H9 (cell line): ENCODE measurements at regions not wholly inside any gene's neighbourhood (a gene's known extent, or its start where the extent isn't known, plus 50 kb on each side); places are given as distances from the start of the nearest gene placed in this dataset.

ENCODE experiments used
- DNase-seq: peaks from one replicate; pipeline ENCODE4 v3.0.0-alpha.2; 2017
- H2AFZ ChIP-seq: one replicate; pipeline ENCODE4 v1.6.1; 2013; ENCODE audit warnings: mild to moderate bottlenecking, low read length, control low read depth, moderate library complexity
- H2AK5ac ChIP-seq: 2 replicates; pipeline ENCODE4 v1.6.1; 2013; ENCODE audit warnings: low read length, control low read depth, mixed read lengths; ENCODE audit not compliant: insufficient read length
- H2BK120ac ChIP-seq: one replicate; pipeline ENCODE4 v1.6.1; 2013; ENCODE audit warnings: low read depth, mild to moderate bottlenecking, low read length, control low read depth, inconsistent platforms; ENCODE audit not compliant: poor library complexity, severe bottlenecking
- H2BK12ac ChIP-seq: 2 replicates; pipeline ENCODE4 v1.6.1; 2013; ENCODE audit warnings: low read length, control low read depth, mixed read lengths, low read depth; ENCODE audit not compliant: insufficient read length
- H2BK15ac ChIP-seq: 2 replicates; pipeline ENCODE4 v1.6.1; 2013; ENCODE audit warnings: low read depth, low read length, control low read depth
- H2BK20ac ChIP-seq: one replicate; pipeline ENCODE4 v1.6.1; 2013; ENCODE audit warnings: low read depth, mild to moderate bottlenecking, low read length, control low read depth, inconsistent platforms; ENCODE audit not compliant: poor library complexity, severe bottlenecking
- H2BK5ac ChIP-seq: 2 replicates; pipeline ENCODE4 v1.6.1; 2013; ENCODE audit warnings: low read length, control low read depth, mixed read lengths; ENCODE audit not compliant: insufficient read length
- H3K14ac ChIP-seq: 2 replicates; pipeline ENCODE4 v1.6.1; 2013; ENCODE audit warnings: low read length, control low read depth; ENCODE audit not compliant: insufficient read depth
- H3K18ac ChIP-seq: 2 replicates; pipeline ENCODE4 v1.6.1; 2013; ENCODE audit warnings: low read depth, mild to moderate bottlenecking, mixed read lengths, low read length, control low read depth; ENCODE audit not compliant: insufficient read length
- H3K23ac ChIP-seq: 2 replicates; pipeline ENCODE4 v1.6.1; 2013; ENCODE audit warnings: low read length, control low read depth, mixed read lengths, low read depth; ENCODE audit not compliant: insufficient read length
- H3K23me2 ChIP-seq: 2 replicates; pipeline ENCODE4 v1.6.1; 2013; ENCODE audit warnings: low read depth, mild to moderate bottlenecking, mixed read lengths, low read length, control low read depth; ENCODE audit not compliant: insufficient read length, poor library complexity, severe bottlenecking
- H3K27ac ChIP-seq: 2 replicates; pipeline ENCODE4 v1.5.1; 2013; ENCODE audit warnings: low read length, control low read depth, mixed read lengths, low read depth; ENCODE audit not compliant: insufficient read length
- H3K27me3 ChIP-seq: 2 replicates; pipeline ENCODE4 v1.6.1; 2013; ENCODE audit warnings: low read length, control low read depth, inconsistent platforms; ENCODE audit not compliant: insufficient read depth
- H3K4ac ChIP-seq: 2 replicates; pipeline ENCODE4 v1.6.1; 2013; ENCODE audit warnings: low read depth, mild to moderate bottlenecking, control low read depth, inconsistent platforms, low read length, moderate library complexity
- H3K4me1 ChIP-seq: 2 replicates; pipeline ENCODE4 v1.6.1; 2013; ENCODE audit warnings: low read length, control low read depth, inconsistent platforms; ENCODE audit not compliant: insufficient read depth
- H3K4me2 ChIP-seq: 2 replicates; pipeline ENCODE4 v1.6.1; 2013; ENCODE audit warnings: low read length, control low read depth, mixed read lengths; ENCODE audit not compliant: insufficient read length, insufficient read depth
- H3K56ac ChIP-seq: 2 replicates; pipeline ENCODE4 v1.6.1; 2013; ENCODE audit warnings: low read depth, mild to moderate bottlenecking, mixed read lengths, low read length, control low read depth; ENCODE audit not compliant: insufficient read length
- H3K79me1 ChIP-seq: 2 replicates; pipeline ENCODE4 v1.6.1; 2013; ENCODE audit warnings: low read depth, mild to moderate bottlenecking, moderate library complexity, low read length, control low read depth, inconsistent platforms; ENCODE audit not compliant: insufficient read depth, poor library complexity, severe bottlenecking
- H3K79me2 ChIP-seq: 2 replicates; pipeline ENCODE4 v1.6.1; 2013; ENCODE audit warnings: low read length, control low read depth, inconsistent platforms; ENCODE audit not compliant: insufficient read depth
- H3K9ac ChIP-seq: 2 replicates; pipeline ENCODE4 v1.6.1; 2013; ENCODE audit warnings: low read length, control low read depth, mixed read lengths; ENCODE audit not compliant: insufficient read length; ENCODE audit errors: extremely low read depth
- H3K9me3 ChIP-seq: one replicate; pipeline ENCODE4 v1.6.1; 2013; ENCODE audit warnings: low read depth, low read length, inconsistent platforms; ENCODE audit not compliant: control insufficient read depth
- H3T11ph ChIP-seq: one replicate; pipeline ENCODE4 v1.6.1; 2013; ENCODE audit warnings: mild to moderate bottlenecking, low read length, control low read depth, inconsistent platforms
- H4K20me1 ChIP-seq: one replicate; pipeline ENCODE4 v1.6.1; 2013; ENCODE audit not compliant: control insufficient read depth, insufficient read length, insufficient read depth
- H4K5ac ChIP-seq: 2 replicates; pipeline ENCODE4 v1.6.1; 2013; ENCODE audit warnings: low read depth, mild to moderate bottlenecking, mixed read lengths, low read length, control low read depth; ENCODE audit not compliant: insufficient read length
- H4K8ac ChIP-seq: replicated peaks from 2 replicates; pipeline ENCODE4 v1.6.1; 2013; ENCODE audit warnings: low read length, control low read depth, mixed read lengths, low read depth; ENCODE audit not compliant: insufficient read length
- H4K91ac ChIP-seq: 2 replicates; pipeline ENCODE4 v1.6.1; 2013; ENCODE audit warnings: low read depth, mild to moderate bottlenecking, moderate library complexity, mixed read lengths, low read length, control low read depth; ENCODE audit not compliant: insufficient read length
- H3K27ac Mint-ChIP-seq, 3 experiments: 2 replicates in 2 of 3; 3 replicates in 1 of 3; pipeline ENCODE4 v1.8.0; 2020 to 2021; ENCODE audit warnings: mixed read lengths in 3 of 3, mild to moderate bottlenecking in 1 of 3, moderate library complexity in 1 of 3
- H3K27me3 Mint-ChIP-seq: 2 replicates; pipeline ENCODE4 v1.8.0; 2021; ENCODE audit warnings: low read depth, mild to moderate bottlenecking, moderate library complexity, mixed read lengths
- H3K36me3 Mint-ChIP-seq, 3 experiments: 2 replicates in 2 of 3; 3 replicates in 1 of 3; pipeline ENCODE4 v1.8.0; 2020 to 2021; ENCODE audit warnings: low read depth in 3 of 3, mixed read lengths in 3 of 3; ENCODE audit not compliant: insufficient read depth in 1 of 3
- H3K4me1 Mint-ChIP-seq, 2 experiments: 2 replicates each; pipeline ENCODE4 v1.8.0; 2020; ENCODE audit warnings: mixed read lengths in 2 of 2
- H3K4me3 Mint-ChIP-seq, 2 experiments: 2 replicates in 1 of 2; 3 replicates in 1 of 2; pipeline ENCODE4 v1.8.0; 2020 to 2021; ENCODE audit warnings: mild to moderate bottlenecking in 2 of 2, mixed read lengths in 2 of 2, moderate library complexity in 1 of 2
- H3K9me3 Mint-ChIP-seq, 2 experiments: 2 replicates in 1 of 2; 3 replicates in 1 of 2; pipeline ENCODE4 v1.8.0; 2020; ENCODE audit warnings: mild to moderate bottlenecking in 2 of 2, mixed read lengths in 2 of 2, moderate library complexity in 1 of 2
- WGBS: extraction: QIAGEN DNeasy Blood & Tissue Kit; methylation state at CpG from one replicate; pipeline ENCODE4 v1.1.7; 2013; ENCODE audit warnings: missing lambda C conversion rate, low lambda C conversion rate, mixed read lengths; ENCODE audit not compliant: insufficient read length; ENCODE audit errors: extremely low coverage; 5-methylcytosine and 5-hydroxymethylcytosine counted together
- TF ChIP-seq, protein P1 (sequence below): fragments of 200-600 bp; sonication (generic); conservative IDR thresholded peaks from 3 replicates; pipeline ENCODE4 v1.8.0; 2021; ENCODE audit warnings: antibody characterized with exemption, mild to moderate bottlenecking

DNA sequence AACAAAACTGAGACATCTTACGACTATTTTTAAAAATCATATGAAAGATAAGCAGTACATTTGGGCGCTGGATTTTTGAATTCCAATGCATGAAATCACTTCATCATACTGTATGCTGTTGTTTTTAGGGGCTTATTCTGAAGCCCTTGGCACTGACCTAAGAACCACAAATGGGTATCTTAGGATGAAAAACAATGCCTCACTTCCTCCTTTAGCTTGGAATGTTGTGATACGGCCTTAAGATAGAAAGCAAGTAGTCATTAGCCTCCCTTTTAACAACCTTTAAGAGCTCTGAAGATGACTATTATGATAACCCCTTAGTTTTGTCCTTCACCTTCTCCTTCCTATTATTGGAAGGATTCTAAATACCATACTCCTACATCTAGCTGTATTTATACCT is 289.8 kb downstream of the ARPP21 start:
- no peak overlapping the region for H2BK120ac ChIP-seq
- H3K9me3 ChIP-seq, result no peaks in the 10 kb centered on the region
- Mint-ChIP-seq H3K27ac (no peak overlapping the region), H3K36me3 (no peaks in the 10 kb centered on the region), H3K27me3 (no peaks in the 10 kb centered on the region), H3K9me3 (peaks cover 0 to 2% of the 10 kb centered on the region in 2 experiments; a peak in 2 of 5 replicates), H3K4me3 (no peak overlapping the region), H3K4me1 (no peaks in the 10 kb centered on the region)
- H3K4ac ChIP-seq, result no peak overlapping the region
- no peak overlapping the region for H3T11ph ChIP-seq
- no CpG with 5 or more reads among the region's 3 CpGs for WGBS
- TF ChIP-seq, protein P1, sequence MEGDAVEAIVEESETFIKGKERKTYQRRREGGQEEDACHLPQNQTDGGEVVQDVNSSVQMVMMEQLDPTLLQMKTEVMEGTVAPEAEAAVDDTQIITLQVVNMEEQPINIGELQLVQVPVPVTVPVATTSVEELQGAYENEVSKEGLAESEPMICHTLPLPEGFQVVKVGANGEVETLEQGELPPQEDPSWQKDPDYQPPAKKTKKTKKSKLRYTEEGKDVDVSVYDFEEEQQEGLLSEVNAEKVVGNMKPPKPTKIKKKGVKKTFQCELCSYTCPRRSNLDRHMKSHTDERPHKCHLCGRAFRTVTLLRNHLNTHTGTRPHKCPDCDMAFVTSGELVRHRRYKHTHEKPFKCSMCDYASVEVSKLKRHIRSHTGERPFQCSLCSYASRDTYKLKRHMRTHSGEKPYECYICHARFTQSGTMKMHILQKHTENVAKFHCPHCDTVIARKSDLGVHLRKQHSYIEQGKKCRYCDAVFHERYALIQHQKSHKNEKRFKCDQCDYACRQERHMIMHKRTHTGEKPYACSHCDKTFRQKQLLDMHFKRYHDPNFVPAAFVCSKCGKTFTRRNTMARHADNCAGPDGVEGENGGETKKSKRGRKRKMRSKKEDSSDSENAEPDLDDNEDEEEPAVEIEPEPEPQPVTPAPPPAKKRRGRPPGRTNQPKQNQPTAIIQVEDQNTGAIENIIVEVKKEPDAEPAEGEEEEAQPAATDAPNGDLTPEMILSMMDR, result no peak
- no peaks in the 10 kb centered on the region for H3K79me1 ChIP-seq
- H2AK5ac ChIP-seq, result no peak overlapping the region
- H3K27ac ChIP-seq, result no peak overlapping the region
- H2BK12ac ChIP-seq, result no peak overlapping the region
- no peaks in the 10 kb centered on the region for H3K4me1 ChIP-seq
- no peaks in the 10 kb centered on the region for H3K23me2 ChIP-seq
- H4K8ac ChIP-seq, result no peak overlapping the region
- no peak overlapping the region for H2AFZ ChIP-seq
- no peak overlapping the region for H3K56ac ChIP-seq
- no peak overlapping the region for H2BK20ac ChIP-seq
- H3K14ac ChIP-seq, result no peak overlapping the region
- no peaks in the 10 kb centered on the region for H3K27me3 ChIP-seq
- no peaks in the 10 kb centered on the region for H4K20me1 ChIP-seq
- H3K4me2 ChIP-seq, result no peak overlapping the region
- H4K91ac ChIP-seq, result no peak overlapping the region
- no peak overlapping the region for H2BK15ac ChIP-seq
- no peak overlapping the region for H4K5ac ChIP-seq
- no peak overlapping the region for H3K18ac ChIP-seq
- H3K9ac ChIP-seq, result no peak overlapping the region
- H3K79me2 ChIP-seq, result no peaks in the 10 kb centered on the region
- no peak for DNase-seq
- no peak overlapping the region for H2BK5ac ChIP-seq
- no peak overlapping the region for H3K23ac ChIP-seq
